NCI-H2107 treated with DMSO at 0.1 percent for 48 hours (cell line): ENCODE measurements at regions not wholly inside any gene's neighbourhood (a gene's known extent, or its start where the extent isn't known, plus 50 kb on each side); places are given as distances from the start of the nearest gene placed in this dataset.
"Not testable (repeated sequence)": the region's sequence is repeated elsewhere in the genome, so short reads cannot be mapped to it uniquely, and the experiment has no call there.

Experiments
- DNase-seq: peaks from one replicate; lab custom pipeline; 2025; ENCODE audit not compliant: unreplicated experiment; lab: John Stamatoyannopoulos, UW

GRCh38 chr3:191813245-191813644, 352.3 kb downstream of the PYDC2 start:
- DNase-seq: no peak

- DNase-seq: no peak
These were observed 387.9 kb downstream of the PYDC2 start for GRCh38 chr3:191848818-191849217.

- no peak for DNase-seq
These were observed 398.6 kb downstream of the PYDC2 start for GRCh38 chr3:191859531-191859930.

GRCh38 chr3:191869738-191870415, 408.9 kb downstream of the PYDC2 start:
- DNase-seq: no peak

- no peak for DNase-seq
These were observed 412.8 kb downstream of the PYDC2 start for GRCh38 chr3:191873736-191874135.

- no peak for DNase-seq
These were observed 421.3 kb downstream of the PYDC2 start for GRCh38 chr3:191882289-191882688.

- no peak for DNase-seq
These were observed 423.2 kb downstream of the PYDC2 start for GRCh38 chr3:191884132-191884531.

- no peak for DNase-seq
These were observed 428.1 kb downstream of the PYDC2 start for GRCh38 chr3:191889106-191889505.

GRCh38 chr3:191889756-191890155, 428.8 kb downstream of the PYDC2 start:
- no peak for DNase-seq

- DNase-seq: peak; percentile 2
These were observed 433.4 kb downstream of the PYDC2 start for GRCh38 chr3:191894406-191894805.

- DNase-seq: no peak
These were observed 440.8 kb downstream of the PYDC2 start for GRCh38 chr3:191901741-191902140.

- no peak for DNase-seq
These were observed 451.7 kb downstream of the PYDC2 start for GRCh38 chr3:191912616-191913204.

GRCh38 chr3:191915712-191916111, 454.7 kb downstream of the PYDC2 start:
- no peak for DNase-seq

- DNase-seq: no peak
These were observed 458.6 kb downstream of the PYDC2 start for GRCh38 chr3:191919491-191920026.

GRCh38 chr3:191922570-191922969, 461.6 kb downstream of the PYDC2 start:
- DNase-seq: no peak

- not testable (repeated sequence) for DNase-seq
These were observed 466.3 kb downstream of the PYDC2 start for GRCh38 chr3:191927183-191927817.

GRCh38 chr3:191927998-191928397, 467.0 kb downstream of the PYDC2 start:
- not testable (repeated sequence) for DNase-seq

GRCh38 chr3:191944835-191945234, 483.9 kb downstream of the PYDC2 start:
- DNase-seq: no peak

- no peak for DNase-seq
These were observed 491.2 kb downstream of the PYDC2 start for GRCh38 chr3:191952186-191952585.

- DNase-seq: no peak
These were observed 491.6 kb downstream of the PYDC2 start for GRCh38 chr3:191952609-191953008.

- no peak for DNase-seq
These were observed 498.2 kb downstream of the PYDC2 start for GRCh38 chr3:191958980-191959671.
